SK-N-SH (cell line): ENCODE measurements at regions not wholly inside any gene's neighbourhood (a gene's known extent, or its start where the extent isn't known, plus 50 kb on each side); places are given as distances from the start of the nearest gene placed in this dataset.

Experiments used
- CTCF ChIA-PET: fragments of 300-600, 350-600 bp; formaldehyde crosslinking; extraction: SDS; loops from one replicate; lab custom pipeline; 2021; lab: Yijun Ruan, JAX
- POLR2A ChIA-PET: fragments of 350-600 bp; sonication (Branson Sonifier 250); formaldehyde crosslinking; extraction: SDS; loops from one replicate; lab custom pipeline; 2020; ENCODE audit warnings: antibody characterized with exemption, inconsistent platforms; lab: Yijun Ruan, JAX
- DNase-seq: peaks from one replicate; pipeline ENCODE4 v3.0.0; 2012
- H2AFZ ChIP-seq: fragments of 200-600 bp; sonication (generic); 2 replicates; pipeline ENCODE4 v1.8.1; 2016; ENCODE audit warnings: antibody characterized with exemption, mild to moderate bottlenecking, low read depth
- H3F3A ChIP-seq: fragments of 200-600 bp; sonication (generic); replicated peaks from 2 replicates; pipeline ENCODE3; 2016; ENCODE audit warnings: antibody characterized with exemption, mild to moderate bottlenecking; ENCODE audit not compliant: insufficient read depth
- H3K27ac ChIP-seq, 2 experiments: fragments of 200-500 bp in 1 of 2; fragments of 200-600 bp in 1 of 2; sonication (Bioruptor generic) in 1 of 2; sonication (generic), shearing (Covaris generic) in 1 of 2; 2 replicates each; pipeline versions ENCODE4 v1.5.1 to v1.6.1; 2014 to 2016; ENCODE audit warnings: low read depth in 2 of 2, inconsistent platforms in 1 of 2, low read length in 1 of 2, mild to moderate bottlenecking in 1 of 2, mixed read lengths in 1 of 2
- H3K27me3 ChIP-seq: fragments of 200-600 bp; sonication (generic), shearing (Covaris generic); 2 replicates; pipeline ENCODE4 v1.6.1; 2016; ENCODE audit warnings: mixed run types; ENCODE audit not compliant: insufficient read depth
- H3K36me3 ChIP-seq, 2 experiments: fragments of 200-500 bp in 1 of 2; fragments of 200-600 bp in 1 of 2; sonication (Bioruptor generic) in 1 of 2; sonication (generic) in 1 of 2; replicated peaks in 1 of 2; 2 replicates each; pipeline versions ENCODE3 to v1.5.1; 2014 to 2016; ENCODE audit warnings: low read length in 1 of 2, mild to moderate bottlenecking in 1 of 2; ENCODE audit not compliant: insufficient read depth in 2 of 2, control insufficient read depth in 1 of 2
- H3K4me1 ChIP-seq, 2 experiments: fragments of 200-500 bp in 1 of 2; fragments of 200-600 bp in 1 of 2; sonication (Bioruptor generic) in 1 of 2; sonication (generic), shearing (Covaris generic) in 1 of 2; 2 replicates each; pipeline versions ENCODE4 v1.5.1 to v1.6.1; 2014 to 2016; ENCODE audit warnings: low read depth in 1 of 2, low read length in 1 of 2, mixed run types in 1 of 2; ENCODE audit not compliant: insufficient read depth in 2 of 2, control insufficient read depth in 1 of 2
- H3K4me2 ChIP-seq: fragments of 200-600 bp; sonication (generic), shearing (Covaris generic); 2 replicates; pipeline ENCODE4 v1.6.1; 2017; ENCODE audit warnings: mixed run types
- H3K4me3 ChIP-seq, 2 experiments: fragments of 200-500 bp in 1 of 2; fragments of 200-600 bp in 1 of 2; sonication (Bioruptor generic) in 1 of 2; sonication (generic), shearing (Covaris generic) in 1 of 2; 2 replicates each; pipeline versions ENCODE4 v1.5.1 to v1.8.1; 2014 to 2016; ENCODE audit warnings: low read depth in 2 of 2, inconsistent platforms in 1 of 2, low read length in 1 of 2, mild to moderate bottlenecking in 1 of 2, mixed read lengths in 1 of 2, moderate library complexity in 1 of 2
- H3K79me2 ChIP-seq: fragments of 200-600 bp; sonication (generic); 2 replicates; pipeline ENCODE4 v1.8.1; 2017; ENCODE audit warnings: mild to moderate bottlenecking; ENCODE audit not compliant: insufficient read depth
- H3K9ac ChIP-seq: fragments of 200-600 bp; sonication (generic); 2 replicates; pipeline ENCODE4 v1.6.1; 2017; ENCODE audit warnings: mixed run types
- H3K9me2 ChIP-seq: fragments of 200-600 bp; sonication (generic); 2 replicates; pipeline ENCODE4 v1.6.1; 2017; ENCODE audit warnings: mixed run types
- H3K9me3 ChIP-seq: fragments of 200-600 bp; sonication (generic); 2 replicates; pipeline ENCODE4 v1.6.1; 2017; ENCODE audit warnings: mixed run types, mild to moderate bottlenecking, moderate library complexity
- H4K20me1 ChIP-seq: fragments of 200-600 bp; sonication (generic); 2 replicates; pipeline ENCODE4 v1.6.1; 2017; ENCODE audit warnings: mild to moderate bottlenecking, mixed run types; ENCODE audit not compliant: insufficient read depth
- ELF1 ChIP-seq: IDR thresholded peaks from 2 replicates; pipeline ENCODE4 v1.4.0; 2012
- EP300 ChIP-seq, 2 experiments: IDR thresholded peaks; 2 replicates each; pipeline versions ENCODE4 v1.4.0 to v1.6.1; 2012; ENCODE audit warnings: borderline replicate concordance in 1 of 2, low read depth in 1 of 2, low read length in 1 of 2
- EZH2phosphoT487 ChIP-seq: fragments of 200-600 bp; sonication (generic); IDR thresholded peaks from 2 replicates; pipeline ENCODE4 v1.6.1; 2017; ENCODE audit warnings: low read depth, mixed run types, mild to moderate bottlenecking, antibody characterized with exemption, moderate library complexity, borderline replicate concordance
- FOSL2 ChIP-seq: IDR thresholded peaks from 2 replicates; pipeline ENCODE4 v1.4.0; 2012; ENCODE audit warnings: low read depth, mild to moderate bottlenecking, moderate library complexity, borderline replicate concordance
- FOXJ3 ChIP-seq: sonication (generic); formaldehyde crosslinking; IDR thresholded peaks from 2 replicates; pipeline ENCODE4 v1.5.1; 2020; ENCODE audit warnings: mild to moderate bottlenecking, missing genetic modification reagents
- GABPA ChIP-seq: IDR thresholded peaks from 2 replicates; pipeline ENCODE4 v1.4.0; 2012; ENCODE audit warnings: low read depth, mild to moderate bottlenecking
- GATA2 ChIP-seq: sonication (generic); formaldehyde crosslinking; IDR thresholded peaks from 2 replicates; pipeline ENCODE4 v1.5.0; 2020; ENCODE audit warnings: mild to moderate bottlenecking, missing genetic modification reagents
- JUND ChIP-seq: IDR thresholded peaks from 2 replicates; pipeline ENCODE4 v1.4.0; 2012
- MXI1 ChIP-seq: IDR thresholded peaks from 2 replicates; pipeline ENCODE4 v1.6.1; 2012; ENCODE audit warnings: mild to moderate bottlenecking, low read depth, low read length, improper control_type of control experiment
- RAD21 ChIP-seq: IDR thresholded peaks from 2 replicates; pipeline ENCODE4 v1.6.1; 2012; ENCODE audit warnings: mild to moderate bottlenecking, low read length
- RCOR1 ChIP-seq: fragments of 150-350 bp; IDR thresholded peaks from 2 replicates; pipeline ENCODE4 v1.6.1; 2017; ENCODE audit warnings: antibody characterized with exemption, low read length
- REST ChIP-seq: IDR thresholded peaks from 2 replicates; pipeline ENCODE4 v1.6.1; 2012; ENCODE audit warnings: mild to moderate bottlenecking, low read depth, low read length, moderate library complexity
- RFX5 ChIP-seq: IDR thresholded peaks from 2 replicates; pipeline ENCODE4 v1.6.1; 2012; ENCODE audit warnings: mild to moderate bottlenecking, improper control_type of control experiment, low read length
- RXRA ChIP-seq: IDR thresholded peaks from 2 replicates; pipeline ENCODE4 v1.4.0; 2012; ENCODE audit warnings: low read depth, mild to moderate bottlenecking, borderline replicate concordance
- SMC3 ChIP-seq: IDR thresholded peaks from 2 replicates; pipeline ENCODE4 v1.6.1; 2012; ENCODE audit warnings: low read depth, low read length, improper control_type of control experiment
- TAF1 ChIP-seq: IDR thresholded peaks from 2 replicates; pipeline ENCODE4 v1.6.1; 2012; ENCODE audit warnings: low read depth, mild to moderate bottlenecking, low read length, moderate library complexity, borderline replicate concordance
- TCF12 ChIP-seq: IDR thresholded peaks from 2 replicates; pipeline ENCODE4 v1.4.0; 2012
- TEAD4 ChIP-seq: IDR thresholded peaks from 2 replicates; pipeline ENCODE4 v1.4.0; 2012; ENCODE audit warnings: mild to moderate bottlenecking, borderline replicate concordance; ENCODE audit not compliant: insufficient read depth
- USF2 ChIP-seq: fragments of 150-350 bp; IDR thresholded peaks from 2 replicates; pipeline ENCODE4 v1.6.1; 2017; ENCODE audit warnings: antibody characterized with exemption, low read length, low read depth, borderline replicate concordance
- WGBS: methylation state at CpG from one replicate; pipeline ENCODE4 v1.1.6; 2017; ENCODE audit warnings: low lambda C conversion rate; 5-methylcytosine and 5-hydroxymethylcytosine counted together
- TF ChIP-seq, protein P1 (sequence below): IDR thresholded peaks from 2 replicates; pipeline ENCODE4 v1.4.0; 2012; ENCODE audit warnings: low read depth, borderline replicate concordance

DNA sequence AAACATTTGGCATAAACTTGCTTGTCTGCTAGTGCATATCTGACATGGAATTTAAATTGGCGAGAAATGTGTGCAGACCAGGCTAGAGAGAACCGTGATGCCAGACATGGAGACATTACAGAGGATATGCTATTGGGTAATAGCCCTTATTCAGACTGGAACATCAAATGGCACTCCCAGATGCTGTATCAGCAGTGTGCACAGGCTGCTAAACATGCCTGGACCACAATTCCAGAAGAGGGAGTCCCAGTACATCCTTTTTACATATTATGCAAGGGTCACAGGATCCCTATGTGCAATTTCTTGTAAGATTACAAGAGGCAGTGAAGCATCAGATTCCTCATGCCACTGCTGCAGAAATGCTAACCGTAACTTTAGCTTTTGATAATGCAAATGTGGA lies 354.5 kb upstream of the FOXG1 start:
- Histone ChIP-seq H3K79me2 (no peaks in the 10 kb centered on the region), H3K9ac (no peak overlapping the region), H3K27ac (no peak overlapping the region), H3K9me2 (no peaks in the 10 kb centered on the region), H3K4me3 (no peak overlapping the region), H3K27me3 (no peaks in the 10 kb centered on the region; the same call in 1 of the 2 replicates), H3F3A (no peaks in the 10 kb centered on the region), H3K4me1 (no peaks in the 10 kb centered on the region), H3K9me3 (no peaks in the 10 kb centered on the region), H3K4me2 (no peak overlapping the region), H3K36me3 (no peaks in the 10 kb centered on the region), H2AFZ (no peak overlapping the region), H4K20me1 (no peaks in the 10 kb centered on the region)
- TF ChIP-seq RFX5, result no peak
- no peak for TF ChIP-seq SMC3
- no peak for TF ChIP-seq REST
- no peak for TF ChIP-seq FOSL2
- no peak for TF ChIP-seq MXI1
- TF ChIP-seq ELF1, result no peak
- no peak for TF ChIP-seq RXRA
- TF ChIP-seq TEAD4, result no peak
- TF ChIP-seq TAF1, result no peak
- TF ChIP-seq EP300 (IDR thresholded peaks at IDR 0.05; ENCODE audit: borderline replicate concordance in 1 of 2, low read depth in 1 of 2, low read length in 1 of 2), result no peak
- no peak for TF ChIP-seq RAD21
- no peak for TF ChIP-seq RCOR1
- TF ChIP-seq GABPA, result no peak
- TF ChIP-seq EZH2phosphoT487, result no peak
- TF ChIP-seq USF2, result no peak
- TF ChIP-seq JUND, result no peak
- TF ChIP-seq, protein P1, sequence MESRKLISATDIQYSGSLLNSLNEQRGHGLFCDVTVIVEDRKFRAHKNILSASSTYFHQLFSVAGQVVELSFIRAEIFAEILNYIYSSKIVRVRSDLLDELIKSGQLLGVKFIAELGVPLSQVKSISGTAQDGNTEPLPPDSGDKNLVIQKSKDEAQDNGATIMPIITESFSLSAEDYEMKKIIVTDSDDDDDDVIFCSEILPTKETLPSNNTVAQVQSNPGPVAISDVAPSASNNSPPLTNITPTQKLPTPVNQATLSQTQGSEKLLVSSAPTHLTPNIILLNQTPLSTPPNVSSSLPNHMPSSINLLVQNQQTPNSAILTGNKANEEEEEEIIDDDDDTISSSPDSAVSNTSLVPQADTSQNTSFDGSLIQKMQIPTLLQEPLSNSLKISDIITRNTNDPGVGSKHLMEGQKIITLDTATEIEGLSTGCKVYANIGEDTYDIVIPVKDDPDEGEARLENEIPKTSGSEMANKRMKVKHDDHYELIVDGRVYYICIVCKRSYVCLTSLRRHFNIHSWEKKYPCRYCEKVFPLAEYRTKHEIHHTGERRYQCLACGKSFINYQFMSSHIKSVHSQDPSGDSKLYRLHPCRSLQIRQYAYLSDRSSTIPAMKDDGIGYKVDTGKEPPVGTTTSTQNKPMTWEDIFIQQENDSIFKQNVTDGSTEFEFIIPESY, result no peak
- TF ChIP-seq TCF12, result no peak
- TF ChIP-seq GATA2 (CRISPR knock-in tag), result no peak
- TF ChIP-seq FOXJ3 (CRISPR knock-in tag), result no peak
- 28% methylated on average over 3 of the region's 3 CpGs for WGBS
- CTCF ChIA-PET, result no interaction called here
- POLR2A ChIA-PET, result no interaction called here
- no peak for DNase-seq
